Neuron (in vitro differentiated cells): ENCODE measurements at regions not wholly inside any gene's neighbourhood (a gene's known extent, or its start where the extent isn't known, plus 50 kb on each side); places are given as distances from the start of the nearest gene placed in this dataset.
A peak's percentile ranks its signal among the peaks of the same experiment; 100 is the strongest.
"Not testable (repeated sequence)": the region's sequence is repeated elsewhere in the genome, so short reads cannot be mapped to it uniquely, and the experiment has no call there.

Experiments used
- H2AFZ ChIP-seq: one replicate; pipeline ENCODE4 v1.6.1; 2013; ENCODE audit warnings: low read depth, mild to moderate bottlenecking, inconsistent platforms, low read length, moderate library complexity
- H3K27me3 ChIP-seq: one replicate; pipeline ENCODE4 v1.6.1; 2013; ENCODE audit warnings: low read length; ENCODE audit not compliant: insufficient read depth
- H3K36me3 ChIP-seq: one replicate; pipeline ENCODE4 v1.6.1; 2013; ENCODE audit warnings: low read length; ENCODE audit not compliant: insufficient read depth
- H3K4me1 ChIP-seq: one replicate; pipeline ENCODE4 v1.6.1; 2013; ENCODE audit warnings: low read length; ENCODE audit not compliant: insufficient read depth
- H3K4me3 ChIP-seq: 2 replicates; pipeline ENCODE4 v1.5.1; 2013; ENCODE audit warnings: mild to moderate bottlenecking, low read length, moderate library complexity
- H3K9me3 ChIP-seq: one replicate; pipeline ENCODE4 v1.6.1; 2013; ENCODE audit warnings: low read length

DNA sequence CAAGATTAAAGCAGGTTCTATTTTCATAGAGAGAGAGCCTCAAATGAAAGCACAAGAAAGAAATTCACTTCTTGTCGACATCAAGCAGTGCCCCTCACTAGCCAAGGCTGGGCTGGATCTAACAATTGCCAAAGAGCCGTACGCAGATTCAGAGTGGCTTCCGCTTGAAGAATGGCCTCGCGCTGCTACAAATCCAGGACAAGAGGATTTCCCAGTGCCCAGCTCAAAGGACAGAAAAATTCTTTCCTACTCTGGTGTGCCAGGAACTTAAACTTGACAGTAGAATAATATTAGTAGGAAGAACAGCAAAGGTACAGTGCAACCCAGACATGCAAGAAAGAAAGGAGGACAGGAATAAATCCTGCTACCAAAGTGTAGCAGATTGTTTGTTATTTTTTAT is 56.5 kb upstream of the PPARGC1A start:
- H3K36me3 ChIP-seq: no peaks in the 10 kb centered on the region
- peak overlapping the region; percentile 41 for H2AFZ ChIP-seq
- H3K27me3 ChIP-seq: no peaks in the 10 kb centered on the region
- peaks cover 13% of the 10 kb centered on the region for H3K4me1 ChIP-seq
- no peak overlapping the region for H3K4me3 ChIP-seq
- no peaks in the 10 kb centered on the region for H3K9me3 ChIP-seq

DNA sequence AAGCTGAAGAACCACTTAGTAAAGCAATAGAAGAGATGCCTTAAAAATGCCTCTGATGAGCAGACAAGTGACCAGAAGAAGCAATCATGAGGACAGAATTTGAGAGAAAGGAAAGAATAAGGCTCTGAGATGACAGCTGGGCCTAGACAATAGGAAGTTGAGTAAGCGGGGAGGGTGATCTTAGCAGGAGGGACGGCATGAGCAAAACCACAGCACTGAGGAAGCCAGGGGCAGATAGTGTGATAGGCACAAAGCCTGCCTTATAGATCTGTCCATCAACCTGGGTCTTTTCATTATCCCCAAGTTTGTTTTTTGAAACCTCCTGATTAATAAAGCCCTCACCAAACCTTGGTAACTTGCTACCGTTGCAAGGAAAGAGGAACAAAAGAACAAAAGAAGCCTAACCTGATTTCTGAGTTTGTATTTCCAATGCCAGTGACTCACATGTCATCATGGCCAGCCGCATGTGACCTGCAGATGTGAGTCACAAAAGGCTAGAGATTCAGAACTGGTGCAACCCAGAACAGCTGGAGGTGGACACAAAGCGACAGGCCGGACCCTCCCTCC is 55.7 kb upstream of the PPARGC1A start:
- Histone ChIP-seq H3K27me3 (no peaks in the 10 kb centered on the region), H3K4me1 (peaks cover 13% of the 10 kb centered on the region), H3K4me3 (no peak overlapping the region), H2AFZ (peak overlapping the region; percentile 41), H3K9me3 (no peaks in the 10 kb centered on the region), H3K36me3 (no peaks in the 10 kb centered on the region)

DNA sequence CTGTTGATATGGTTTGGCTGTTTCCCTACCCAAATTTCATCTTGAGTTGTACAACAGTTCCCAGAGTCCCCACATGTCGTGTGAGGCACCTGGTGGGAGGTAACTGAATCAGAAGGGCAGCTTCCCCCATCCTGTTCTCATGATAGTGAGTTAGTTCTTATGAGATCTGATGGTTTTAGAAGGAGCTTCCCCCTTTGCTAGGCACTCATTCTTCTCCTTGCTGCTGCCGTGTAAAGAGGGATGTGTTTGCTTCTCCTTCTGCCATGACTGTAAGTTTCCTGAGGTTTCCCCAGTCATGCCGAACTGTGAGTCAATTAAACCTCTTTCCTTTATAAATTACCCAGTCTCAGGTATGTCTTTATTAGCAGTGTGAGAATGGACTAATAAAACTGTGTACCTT is 54.7 kb upstream of the PPARGC1A start:
- peaks cover 13% of the 10 kb centered on the region for H3K4me1 ChIP-seq

DNA sequence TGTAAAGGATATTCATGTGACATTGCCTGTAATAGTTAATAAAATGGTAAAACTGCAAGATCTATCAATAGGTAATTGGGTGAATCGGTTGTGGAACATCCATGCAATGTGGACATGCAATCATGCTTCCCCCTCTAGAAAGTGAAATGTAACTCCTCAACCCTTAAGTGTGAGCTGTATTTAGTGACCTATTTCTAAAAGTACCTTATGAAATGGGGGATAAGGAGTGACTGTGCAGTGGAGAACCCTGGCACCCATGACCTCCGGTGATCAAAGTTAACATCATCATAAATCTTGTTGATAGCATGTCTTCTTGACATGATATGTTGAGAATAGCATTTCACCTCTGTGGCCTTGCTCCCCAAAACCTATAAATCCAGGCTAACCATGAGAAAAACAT is 53.6 kb upstream of the PPARGC1A start:
- H3K4me3 ChIP-seq: no peak overlapping the region
- H3K27me3 ChIP-seq: no peaks in the 10 kb centered on the region
- no peaks in the 10 kb centered on the region for H3K36me3 ChIP-seq
- peaks cover 13% of the 10 kb centered on the region for H3K4me1 ChIP-seq
- no peak overlapping the region for H2AFZ ChIP-seq
- no peaks in the 10 kb centered on the region for H3K9me3 ChIP-seq

More for the DNA sequence above, 54.7 kb upstream of the PPARGC1A start:
- H3K9me3 ChIP-seq, H3K36me3 ChIP-seq, H2AFZ ChIP-seq, H3K27me3 ChIP-seq, H3K4me3 ChIP-seq: not testable (repeated sequence)

DNA sequence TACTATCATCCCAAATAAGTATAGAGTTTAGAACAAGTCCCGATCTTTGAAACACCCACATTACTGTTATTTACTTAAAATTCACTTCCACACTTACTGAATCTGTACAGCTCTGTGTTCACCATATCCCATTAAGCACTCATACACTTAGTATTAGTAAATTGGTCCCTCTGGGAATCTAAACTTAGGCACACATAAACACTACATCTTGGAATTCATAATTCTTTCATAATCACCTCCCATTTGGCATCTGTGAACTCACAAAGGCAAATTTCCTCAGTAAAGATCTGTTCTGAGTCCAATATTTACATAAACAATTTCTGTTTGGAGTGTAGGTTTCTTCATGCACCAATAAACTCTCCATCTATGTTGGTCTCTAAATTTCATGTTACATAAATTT is 52.6 kb upstream of the PPARGC1A start:
- Histone ChIP-seq H2AFZ (no peak overlapping the region), H3K4me1 (peaks cover 13% of the 10 kb centered on the region), H3K4me3 (no peak overlapping the region), H3K36me3 (no peaks in the 10 kb centered on the region), H3K9me3 (no peaks in the 10 kb centered on the region), H3K27me3 (no peaks in the 10 kb centered on the region)
